ENCODE measurements at regions not wholly inside any gene's neighbourhood (a gene's known extent, or its start where the extent isn't known, plus 50 kb on each side); places are given as distances from the start of the nearest gene placed in this dataset.

DNA sequence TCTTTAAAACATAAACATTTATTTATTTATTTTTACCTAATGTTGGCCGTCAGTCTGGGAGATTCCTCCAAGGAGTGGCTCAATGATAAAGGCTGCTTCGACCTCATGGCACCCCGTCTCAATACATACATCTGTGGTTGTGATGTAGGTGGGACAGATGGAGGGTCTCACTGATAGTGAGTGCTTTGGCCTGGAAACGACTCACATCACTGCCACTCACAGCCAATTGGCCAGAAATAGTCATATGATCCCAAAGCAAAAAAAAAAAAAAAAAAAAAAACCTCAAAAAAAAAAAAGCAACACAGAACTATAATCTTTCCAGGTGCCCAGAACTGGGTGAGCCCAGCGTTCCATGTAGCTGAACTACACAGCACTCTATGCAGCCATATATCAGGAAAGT is 125.4 kb downstream of the PSAT1 start:
- TF ChIP-seq CBX5 (IDR thresholded peaks at IDR 0.05; ENCODE audit: low read depth, low read length), result no peak
- TF ChIP-seq, protein P1, sequence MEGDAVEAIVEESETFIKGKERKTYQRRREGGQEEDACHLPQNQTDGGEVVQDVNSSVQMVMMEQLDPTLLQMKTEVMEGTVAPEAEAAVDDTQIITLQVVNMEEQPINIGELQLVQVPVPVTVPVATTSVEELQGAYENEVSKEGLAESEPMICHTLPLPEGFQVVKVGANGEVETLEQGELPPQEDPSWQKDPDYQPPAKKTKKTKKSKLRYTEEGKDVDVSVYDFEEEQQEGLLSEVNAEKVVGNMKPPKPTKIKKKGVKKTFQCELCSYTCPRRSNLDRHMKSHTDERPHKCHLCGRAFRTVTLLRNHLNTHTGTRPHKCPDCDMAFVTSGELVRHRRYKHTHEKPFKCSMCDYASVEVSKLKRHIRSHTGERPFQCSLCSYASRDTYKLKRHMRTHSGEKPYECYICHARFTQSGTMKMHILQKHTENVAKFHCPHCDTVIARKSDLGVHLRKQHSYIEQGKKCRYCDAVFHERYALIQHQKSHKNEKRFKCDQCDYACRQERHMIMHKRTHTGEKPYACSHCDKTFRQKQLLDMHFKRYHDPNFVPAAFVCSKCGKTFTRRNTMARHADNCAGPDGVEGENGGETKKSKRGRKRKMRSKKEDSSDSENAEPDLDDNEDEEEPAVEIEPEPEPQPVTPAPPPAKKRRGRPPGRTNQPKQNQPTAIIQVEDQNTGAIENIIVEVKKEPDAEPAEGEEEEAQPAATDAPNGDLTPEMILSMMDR (IDR thresholded peaks at IDR 0.05; ENCODE audit: control extremely low read depth in 1 of 3, insufficient read depth in 1 of 3, low read depth in 1 of 3, low read length in 3 of 3), result no peak
- no peak for TF ChIP-seq POLR2AphosphoS5 (IDR thresholded peaks at IDR 0.05; ENCODE audit: low read depth, low read length)
- TF ChIP-seq KDM1A (IDR thresholded peaks at IDR 0.05; ENCODE audit: borderline replicate concordance, low read length), result no peak
- no peak for TF ChIP-seq EZH2 (IDR thresholded peaks at IDR 0.05; ENCODE audit: low read depth, low read length, severe bottlenecking)
- TF ChIP-seq RXRA (IDR thresholded peaks at IDR 0.05; ENCODE audit: insufficient read depth, low read depth, low read length), result no peak
- no peak for TF ChIP-seq GABPA (IDR thresholded peaks at IDR 0.05; ENCODE audit: borderline replicate concordance, insufficient read depth, low read length)
- no peak for TF ChIP-seq POLR2A (IDR thresholded peaks at IDR 0.05; ENCODE audit: control extremely low read depth in 1 of 2, low read depth in 2 of 2, low read length in 2 of 2)
- TF ChIP-seq RAD21 (IDR thresholded peaks at IDR 0.05 in 1 of 2, conservative IDR thresholded peaks at IDR 0.05 in 1 of 2; ENCODE audit: low read depth in 2 of 2, low read length in 2 of 2), result no peak
- TF ChIP-seq CREB1 (IDR thresholded peaks at IDR 0.05), result no peak
- no peak for TF ChIP-seq SP2 (IDR thresholded peaks at IDR 0.05; ENCODE audit: low read length)
- TF ChIP-seq ASH2L (IDR thresholded peaks at IDR 0.05; ENCODE audit: low read length), result no peak
- TF ChIP-seq NANOG (IDR thresholded peaks at IDR 0.05; ENCODE audit: insufficient read depth, low read depth, low read length, poor library complexity, severe bottlenecking), result no peak
- TF ChIP-seq BRCA1 (IDR thresholded peaks at IDR 0.05; ENCODE audit: low read depth, low read length), result no peak
